Panc1 (cell line): ENCODE measurements at regions not wholly inside any gene's neighbourhood (a gene's known extent, or its start where the extent isn't known, plus 50 kb on each side); places are given as distances from the start of the nearest gene placed in this dataset.

Source experiments
- ATAC-seq: fragments of 200-7000 bp; cut with Tn5 transposase; 2 replicates; pipeline ENCODE4 v1.9.1; 2020; ENCODE audit warnings: mild to moderate bottlenecking, moderate library complexity
- BruUV-seq: library from RNA; stranded (reverse); fragments of 400-500 nt; replicated peaks from 2 replicates; lab custom pipeline; 2021; lab: Mats Ljungman, UMichigan
- CTCF ChIA-PET: fragments of 300-600 bp; sonication (Branson Sonifier 250); formaldehyde crosslinking; loops from one replicate; lab custom pipeline; 2022; ENCODE audit warnings: antibody characterized with exemption; lab: Charles Lee
- POLR2A ChIA-PET: fragments of 300-600 bp; sonication (Branson Sonifier 250); formaldehyde crosslinking; loops from one replicate; lab custom pipeline; 2022; ENCODE audit warnings: antibody characterized with exemption; lab: Charles Lee
- DNase-seq: peaks from one replicate; pipeline ENCODE4 v3.0.0-alpha.2; 2010; ENCODE audit warnings: low read depth, low spot score
- H3K27ac ChIP-seq: 2 replicates; pipeline ENCODE4 v1.5.1; 2011; ENCODE audit warnings: mild to moderate bottlenecking, low read length, inconsistent platforms
- H3K27me3 ChIP-seq: fragments of 200-500 bp; sonication (Bioruptor generic); 2 replicates; pipeline ENCODE4 v1.6.0; 2014; ENCODE audit warnings: low read length, inconsistent platforms; ENCODE audit not compliant: control insufficient read depth, insufficient read depth
- H3K36me3 ChIP-seq: fragments of 200-500 bp; sonication (Bioruptor generic); 2 replicates; pipeline ENCODE4 v1.5.1; 2014; ENCODE audit warnings: inconsistent platforms, mild to moderate bottlenecking, low read length, moderate library complexity; ENCODE audit not compliant: control insufficient read depth, insufficient read depth
- H3K4me1 ChIP-seq: 2 replicates; pipeline ENCODE4 v1.5.1; 2011; ENCODE audit warnings: inconsistent platforms, mild to moderate bottlenecking, low read length, moderate library complexity; ENCODE audit not compliant: control insufficient read depth, insufficient read depth
- H3K4me3 ChIP-seq, 2 experiments: 2 replicates each; pipeline ENCODE4 v1.5.1; 2011 to 2012; ENCODE audit warnings: low read depth in 2 of 2, low read length in 2 of 2, mild to moderate bottlenecking in 2 of 2, inconsistent platforms in 1 of 2, moderate library complexity in 1 of 2
- H3K9me3 ChIP-seq: fragments of 200-500 bp; sonication (Bioruptor generic); 2 replicates; pipeline ENCODE4 v1.5.1; 2014; ENCODE audit warnings: low read depth, mild to moderate bottlenecking, inconsistent platforms, low read length, moderate library complexity; ENCODE audit not compliant: control insufficient read depth, insufficient read depth
- CTCF ChIP-seq: fragments of 450-650 bp; IDR thresholded peaks from 2 replicates; pipeline ENCODE4 v1.5.1; 2017; ENCODE audit warnings: mild to moderate bottlenecking
- POLR2AphosphoS5 ChIP-seq: IDR thresholded peaks from 2 replicates; pipeline ENCODE4 v1.6.1; 2012; ENCODE audit warnings: mild to moderate bottlenecking, low read depth, low read length, moderate library complexity
- REST ChIP-seq, 2 experiments: IDR thresholded peaks; 2 replicates each; pipeline ENCODE4 v1.6.1; 2011 to 2012; ENCODE audit warnings: low read depth in 2 of 2, control low read depth in 1 of 2, low read length in 1 of 2, mild to moderate bottlenecking in 1 of 2, moderate library complexity in 1 of 2; ENCODE audit not compliant: insufficient read depth in 1 of 2
- SIN3A ChIP-seq: IDR thresholded peaks from 2 replicates; pipeline ENCODE4 v1.6.1; 2012; ENCODE audit warnings: low read depth, mild to moderate bottlenecking, low read length, moderate library complexity, borderline replicate concordance; ENCODE audit not compliant: insufficient read depth
- TCF7L2 ChIP-seq: IDR thresholded peaks from 2 replicates; pipeline ENCODE4 v1.6.1; 2011; ENCODE audit warnings: mild to moderate bottlenecking, low read depth, low read length, inconsistent platforms
- in situ Hi-C: cut with HindIII; loops from 2 replicates; pipeline ENCODE4 v1.10.0; 2016; ENCODE audit warnings: low sequenced_read_pairs, low pct_unique_long_range_greater_than_20kb
- intact Hi-C: fragments of 100-400 bp; cut with micrococcal nuclease; formaldehyde crosslinking; loops from one replicate; pipeline ENCODE4 v1.10.0; 2022; ENCODE audit not compliant: unreplicated experiment

- 0 out of 2 replicates have a peak, but pooled peaks cover 3% of the 10 kb centered on the region for H3K27me3 ChIP-seq
- H3K4me3 ChIP-seq = no peak overlapping the region
- TF ChIP-seq CTCF = no peak
- TF ChIP-seq REST (IDR thresholded peaks at IDR 0.05; ENCODE audit: insufficient read depth in 1 of 2, low read depth in 2 of 2, low read length in 1 of 2) = no peak
- no peak for TF ChIP-seq POLR2AphosphoS5
- no peak for TF ChIP-seq TCF7L2
- TF ChIP-seq SIN3A = no peak
- H3K4me1 ChIP-seq = no peaks in the 10 kb centered on the region
- no peak for ATAC-seq
- H3K9me3 ChIP-seq = no peaks in the 10 kb centered on the region
- no peak overlapping the region for H3K27ac ChIP-seq
- BruUV-seq = no TSS peak
- DNase-seq = no peak
- POLR2A ChIA-PET = no interaction called here
- in situ Hi-C loops = no loop called here
- intact Hi-C loops = no loop called here
- CTCF ChIA-PET = no interaction called here
- H3K36me3 ChIP-seq = no peaks in the 10 kb centered on the region
These were observed 225.4 kb upstream of the TMEM72 start for GRCh38 chr10:44685747-44686146.

GRCh38 chr10:44689368-44689767 lies 221.8 kb upstream of the TMEM72 start:
- in situ Hi-C loops = no loop called here
- ChIA-PET POLR2A (no interaction called here), CTCF (no interaction called here)
- no peaks in the 10 kb centered on the region for H3K9me3 ChIP-seq
- no peak for TF ChIP-seq TCF7L2
- no peak for TF ChIP-seq REST (IDR thresholded peaks at IDR 0.05; ENCODE audit: insufficient read depth in 1 of 2, low read depth in 2 of 2, low read length in 1 of 2)
- peak; percentile 21 for TF ChIP-seq CTCF
- no peak for TF ChIP-seq POLR2AphosphoS5
- no peak for TF ChIP-seq SIN3A
- H3K27me3 ChIP-seq = 0 out of 2 replicates have a peak, but pooled peaks cover 3% of the 10 kb centered on the region
- no peak overlapping the region for H3K4me3 ChIP-seq
- intact Hi-C loops = no loop called here
- no peak overlapping the region for H3K27ac ChIP-seq
- DNase-seq = no peak
- H3K4me1 ChIP-seq = no peaks in the 10 kb centered on the region
- ATAC-seq = no peak
- BruUV-seq = no TSS peak
- H3K36me3 ChIP-seq = no peaks in the 10 kb centered on the region
